Epithelial cell of esophagus (primary cell): ENCODE measurements at regions not wholly inside any gene's neighbourhood (a gene's known extent, or its start where the extent isn't known, plus 50 kb on each side); places are given as distances from the start of the nearest gene placed in this dataset.
A peak's percentile ranks its signal among the peaks of the same experiment; 100 is the strongest.

ENCODE experiments used
- DNase-seq: peaks from one replicate; pipeline ENCODE4 v3.0.0; 2010; ENCODE audit warnings: low read depth
- H3K4me3 ChIP-seq: 2 replicates; pipeline ENCODE4 v1.5.1; 2011; ENCODE audit warnings: mild to moderate bottlenecking, low read length, control low read depth
- CTCF ChIP-seq: IDR thresholded peaks from 2 replicates; pipeline ENCODE4 v1.5.1; 2011; ENCODE audit warnings: low read depth, mild to moderate bottlenecking, low read length, control low read depth, inconsistent platforms; ENCODE audit not compliant: insufficient read depth; ENCODE audit errors: missing control alignments

GRCh38 chr2:228846161-228846560 lies 424.9 kb downstream of the PID1 start:
- H3K4me3 ChIP-seq, result no peak overlapping the region
- DNase-seq, result no peak
- no peak for TF ChIP-seq CTCF

GRCh38 chr2:228845162-228845925 lies 425.7 kb downstream of the PID1 start:
- TF ChIP-seq CTCF, result no peak
- DNase-seq, result no peak
- H3K4me3 ChIP-seq, result no peak overlapping the region

GRCh38 chr2:228841877-228842276 lies 429.2 kb downstream of the PID1 start:
- DNase-seq, result peak; percentile 9
- TF ChIP-seq CTCF, result no peak
- no peak overlapping the region for H3K4me3 ChIP-seq

GRCh38 chr2:228841475-228841874 lies 429.6 kb downstream of the PID1 start:
- no peak for DNase-seq
- no peak for TF ChIP-seq CTCF
- no peak overlapping the region for H3K4me3 ChIP-seq

- no peak for TF ChIP-seq CTCF
- no peak overlapping the region for H3K4me3 ChIP-seq
- no peak for DNase-seq
Observed at GRCh38 chr2:228840743-228841114, 430.4 kb downstream of the PID1 start.

- TF ChIP-seq CTCF, result no peak
- no peak for DNase-seq
Observed at GRCh38 chr2:228840113-228840742, 430.9 kb downstream of the PID1 start.

More at GRCh38 chr2:228840113-228840742, 430.9 kb downstream of the PID1 start:
- no peak overlapping the region for H3K4me3 ChIP-seq
